ENCODE measurements at regions not wholly inside any gene's neighbourhood (a gene's known extent, or its start where the extent isn't known, plus 50 kb on each side); places are given as distances from the start of the nearest gene placed in this dataset.

- no peak for TF ChIP-seq TRAFD1 (CRISPR knock-in tag; IDR thresholded peaks at IDR 0.05; ENCODE audit: borderline replicate concordance)
- TF ChIP-seq SSRP1 (CRISPR knock-in tag; IDR thresholded peaks at IDR 0.05): no peak
- no peak for TF ChIP-seq ZHX1 (CRISPR knock-in tag; IDR thresholded peaks at IDR 0.05; ENCODE audit: low read depth)
- peak; percentile 59; the same call in 1 of the 2 replicates for TF ChIP-seq ZNF580 (CRISPR knock-in tag; IDR thresholded peaks at IDR 0.05; ENCODE audit: borderline replicate concordance, low read depth)
- TF ChIP-seq CREB1 (IDR thresholded peaks at IDR 0.05): no peak
- TF ChIP-seq CREB1 (CRISPR knock-in tag; IDR thresholded peaks at IDR 0.05): peak; percentile 74
- no peak for TF ChIP-seq ZNF253 (CRISPR knock-in tag; IDR thresholded peaks at IDR 0.05; ENCODE audit: borderline replicate concordance)
- TF ChIP-seq ZNF678 (CRISPR knock-in tag; IDR thresholded peaks at IDR 0.05): no peak
- peak; percentile 92 for TF ChIP-seq IRF2 (CRISPR knock-in tag; IDR thresholded peaks at IDR 0.05)
- TF ChIP-seq ZNF362 (CRISPR knock-in tag; IDR thresholded peaks at IDR 0.05; ENCODE audit: borderline replicate concordance): peak; percentile 99
- no peak for TF ChIP-seq TFDP1 (CRISPR knock-in tag; IDR thresholded peaks at IDR 0.05; ENCODE audit: borderline replicate concordance)
- TF ChIP-seq ZNF230 (CRISPR knock-in tag; IDR thresholded peaks at IDR 0.05): no peak
- TF ChIP-seq NFE2L2 (IDR thresholded peaks at IDR 0.05; ENCODE audit: low read length): no peak
- TF ChIP-seq CENPT (CRISPR knock-in tag; IDR thresholded peaks at IDR 0.05; ENCODE audit: low read depth): no peak
- TF ChIP-seq SALL1 (CRISPR knock-in tag; IDR thresholded peaks at IDR 0.05): peak; percentile 85; the same call in 1 of the 2 replicates
- TF ChIP-seq JARID2 (CRISPR knock-in tag; IDR thresholded peaks at IDR 0.05; ENCODE audit: insufficient replicate concordance): no peak
- no peak for TF ChIP-seq THAP9 (CRISPR knock-in tag; IDR thresholded peaks at IDR 0.05; ENCODE audit: borderline replicate concordance)
- no peak for TF ChIP-seq ZIK1 (CRISPR knock-in tag; IDR thresholded peaks at IDR 0.05; ENCODE audit: borderline replicate concordance, low read depth)
- peak; percentile 98 for TF ChIP-seq SOX5 (CRISPR knock-in tag; IDR thresholded peaks at IDR 0.05; ENCODE audit: borderline replicate concordance)
- peak; percentile 96 for TF ChIP-seq ETV5 (CRISPR knock-in tag; IDR thresholded peaks at IDR 0.05; ENCODE audit: borderline replicate concordance)
Measured at GRCh38 chr5:60447488-60447920, 252.5 kb downstream of the DEPDC1B start (continued).
